ENCODE measurements at regions not wholly inside any gene's neighbourhood (a gene's known extent, or its start where the extent isn't known, plus 50 kb on each side); places are given as distances from the start of the nearest gene placed in this dataset.
"Not testable (repeated sequence)": the region's sequence is repeated elsewhere in the genome, so short reads cannot be mapped to it uniquely, and the experiment has no call there.

DNA sequence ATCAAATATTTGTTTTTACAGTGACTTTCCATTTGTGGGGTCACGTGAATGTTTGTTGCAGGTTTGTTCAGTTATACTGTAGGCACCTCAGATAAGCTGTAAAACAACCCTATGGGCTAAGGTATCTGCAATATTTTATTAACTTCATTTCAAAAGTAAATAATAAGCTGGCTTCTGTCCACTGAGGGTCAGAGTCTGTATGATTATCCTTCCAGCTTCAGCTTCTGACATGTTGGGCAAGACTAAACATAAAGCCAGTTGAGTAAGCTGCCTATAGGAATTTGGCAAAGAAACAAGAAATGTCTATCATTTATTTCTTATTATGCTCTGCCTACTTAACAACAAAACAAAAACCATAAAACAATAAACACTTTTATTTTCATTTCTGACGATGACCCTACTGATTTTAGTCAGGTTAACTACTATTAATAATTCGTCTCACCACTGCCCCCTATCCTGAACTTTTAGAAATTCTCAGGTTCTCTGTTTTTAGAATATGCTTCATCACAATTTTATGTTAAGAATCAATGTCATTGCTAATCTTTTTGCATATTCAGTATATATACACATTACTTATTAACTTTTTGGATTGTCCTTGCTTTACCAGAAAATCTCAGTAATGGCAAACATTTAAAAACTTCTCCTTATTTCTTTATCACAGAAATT lies 413.6 kb upstream of the ADAMTSL1 start:
- H3K4me3 ChIP-seq (ENCODE audit: low read depth, low read length): no peak overlapping the region
- DNase-seq (ENCODE audit: low read depth): no peak
- TF ChIP-seq, protein P1, sequence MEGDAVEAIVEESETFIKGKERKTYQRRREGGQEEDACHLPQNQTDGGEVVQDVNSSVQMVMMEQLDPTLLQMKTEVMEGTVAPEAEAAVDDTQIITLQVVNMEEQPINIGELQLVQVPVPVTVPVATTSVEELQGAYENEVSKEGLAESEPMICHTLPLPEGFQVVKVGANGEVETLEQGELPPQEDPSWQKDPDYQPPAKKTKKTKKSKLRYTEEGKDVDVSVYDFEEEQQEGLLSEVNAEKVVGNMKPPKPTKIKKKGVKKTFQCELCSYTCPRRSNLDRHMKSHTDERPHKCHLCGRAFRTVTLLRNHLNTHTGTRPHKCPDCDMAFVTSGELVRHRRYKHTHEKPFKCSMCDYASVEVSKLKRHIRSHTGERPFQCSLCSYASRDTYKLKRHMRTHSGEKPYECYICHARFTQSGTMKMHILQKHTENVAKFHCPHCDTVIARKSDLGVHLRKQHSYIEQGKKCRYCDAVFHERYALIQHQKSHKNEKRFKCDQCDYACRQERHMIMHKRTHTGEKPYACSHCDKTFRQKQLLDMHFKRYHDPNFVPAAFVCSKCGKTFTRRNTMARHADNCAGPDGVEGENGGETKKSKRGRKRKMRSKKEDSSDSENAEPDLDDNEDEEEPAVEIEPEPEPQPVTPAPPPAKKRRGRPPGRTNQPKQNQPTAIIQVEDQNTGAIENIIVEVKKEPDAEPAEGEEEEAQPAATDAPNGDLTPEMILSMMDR (conservative IDR thresholded peaks at IDR 0.05; ENCODE audit: low read depth, low read length): no peak

GRCh38 chr9:18061332-18061731 lies 412.6 kb upstream of the ADAMTSL1 start:
- DNase-seq (ENCODE audit: low read depth): no peak
- TF ChIP-seq, protein P1 (conservative IDR thresholded peaks at IDR 0.05; ENCODE audit: low read depth, low read length): no peak

DNA sequence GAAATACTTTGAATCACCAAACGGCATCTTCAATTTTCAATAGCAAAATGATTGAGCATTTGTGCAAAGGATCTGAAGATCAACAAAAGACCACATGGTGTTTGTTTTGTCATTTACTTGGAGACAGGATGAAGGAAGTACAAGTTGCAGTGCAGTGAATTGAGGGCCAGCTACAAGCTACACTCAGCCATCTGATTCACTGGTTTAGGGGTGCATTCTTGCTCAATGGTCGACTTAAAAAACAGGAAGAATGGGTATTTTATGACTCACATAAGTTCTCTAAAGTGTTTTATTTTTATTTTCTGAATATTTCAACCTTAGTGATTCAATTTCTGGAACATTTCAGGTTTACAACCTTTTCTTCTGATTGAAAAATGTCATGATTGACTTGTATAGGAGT lies 412.1 kb upstream of the ADAMTSL1 start:
- H3K4me3 ChIP-seq (ENCODE audit: low read depth, low read length): no peak overlapping the region
- DNase-seq (ENCODE audit: low read depth): no peak
- TF ChIP-seq, protein P1 (conservative IDR thresholded peaks at IDR 0.05; ENCODE audit: low read depth, low read length): no peak

More at GRCh38 chr9:18061332-18061731, 412.6 kb upstream of the ADAMTSL1 start:
- no peak overlapping the region for H3K4me3 ChIP-seq (ENCODE audit: low read depth, low read length)

DNA sequence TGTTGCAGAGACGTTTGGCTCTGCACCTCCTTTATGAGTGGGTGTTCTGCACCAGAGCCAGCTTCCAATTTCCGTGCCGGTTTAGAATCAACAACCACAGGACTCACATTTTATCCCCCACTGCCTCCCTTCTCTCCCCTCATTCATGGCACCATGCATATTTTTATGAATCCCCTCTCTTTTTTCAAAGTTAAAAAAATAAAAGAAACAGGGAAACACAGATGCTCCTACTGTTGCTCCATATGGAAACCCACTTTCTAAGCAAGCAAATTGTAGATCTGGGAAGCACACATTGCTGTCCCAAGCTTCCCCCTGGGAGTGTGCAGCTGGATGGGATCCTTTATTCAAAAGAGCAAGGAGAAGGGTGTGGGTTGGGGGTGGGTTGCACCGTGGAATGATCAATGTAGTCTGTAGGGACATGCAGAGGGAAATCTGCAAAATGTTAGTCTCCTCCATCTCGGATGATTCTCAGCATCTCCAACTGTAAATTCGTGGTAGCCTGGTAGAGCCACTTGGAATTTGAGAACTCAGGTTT lies 410.0 kb upstream of the ADAMTSL1 start:
- no peak for DNase-seq (ENCODE audit: low read depth)
- TF ChIP-seq, protein P1 (conservative IDR thresholded peaks at IDR 0.05; ENCODE audit: low read depth, low read length): no peak
- no peak overlapping the region for H3K4me3 ChIP-seq (ENCODE audit: low read depth, low read length)

DNA sequence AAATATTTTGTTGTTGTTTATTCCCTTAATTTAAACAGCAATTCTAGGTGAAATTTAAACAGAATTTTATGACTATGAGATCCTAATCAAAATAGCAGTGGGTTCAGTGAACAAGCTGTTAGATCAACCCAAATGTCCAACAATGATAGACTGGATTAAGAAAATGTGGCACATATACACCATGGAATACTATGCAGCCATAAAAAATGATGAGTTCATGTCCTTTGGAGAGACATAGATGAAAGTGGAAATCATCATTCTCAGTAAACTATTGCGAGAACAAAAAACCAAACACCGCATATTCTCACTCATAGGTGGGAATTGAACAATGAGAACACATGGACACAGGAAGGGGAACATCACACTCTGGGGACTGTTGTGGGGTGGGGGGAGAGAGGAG lies 407.3 kb upstream of the ADAMTSL1 start:
- not testable (repeated sequence) for DNase-seq (ENCODE audit: low read depth)

GRCh38 chr9:18067548-18068120 lies 406.3 kb upstream of the ADAMTSL1 start:
- H3K4me3 ChIP-seq (ENCODE audit: low read depth, low read length): no peak overlapping the region
- DNase-seq (ENCODE audit: low read depth): no peak
- TF ChIP-seq, protein P1 (conservative IDR thresholded peaks at IDR 0.05; ENCODE audit: low read depth, low read length): no peak

More for the DNA sequence above, 407.3 kb upstream of the ADAMTSL1 start:
- not testable (repeated sequence) for H3K4me3 ChIP-seq (ENCODE audit: low read depth, low read length)

- H3K4me3 ChIP-seq (ENCODE audit: low read depth, low read length): no peak overlapping the region
- no peak for DNase-seq (ENCODE audit: low read depth)
- TF ChIP-seq, protein P1 (conservative IDR thresholded peaks at IDR 0.05; ENCODE audit: low read depth, low read length): no peak
Observed at GRCh38 chr9:18068900-18069299, 405.1 kb upstream of the ADAMTSL1 start.

Measured in choroid plexus epithelial cell (primary cell).